A673 (cell line): ENCODE measurements at regions not wholly inside any gene's neighbourhood (a gene's known extent, or its start where the extent isn't known, plus 50 kb on each side); places are given as distances from the start of the nearest gene placed in this dataset.

ENCODE experiments used
- BruUV-seq: library from RNA; stranded (reverse); fragments of 400-500 nt; replicated peaks from 2 replicates; lab custom pipeline; 2021; lab: Mats Ljungman, UMichigan
- CTCF ChIA-PET: fragments of 300-600 bp; sonication (Branson Sonifier 250); formaldehyde crosslinking; loops from one replicate; lab custom pipeline; 2022; ENCODE audit warnings: antibody characterized with exemption; lab: Charles Lee
- POLR2A ChIA-PET: fragments of 300-600 bp; sonication (Branson Sonifier 250); formaldehyde crosslinking; loops from one replicate; lab custom pipeline; 2022; ENCODE audit warnings: antibody characterized with exemption; ENCODE audit not compliant: low non-redundant PET; lab: Charles Lee
- DNase-seq: peaks from one replicate; pipeline ENCODE4 v3.0.0-alpha.2; 2015; ENCODE audit warnings: low spot score
- H3K27ac ChIP-seq: fragments of 200-600 bp; sonication (generic); 2 replicates; pipeline ENCODE4 v1.5.1; 2016; ENCODE audit warnings: mixed run types, low read depth, mild to moderate bottlenecking, mixed read lengths, antibody characterized with exemption, low read length; ENCODE audit not compliant: poor library complexity, severe bottlenecking
- H3K27me3 ChIP-seq: fragments of 200-600 bp; sonication (generic); replicated peaks from 2 replicates; pipeline ENCODE4 v1.6.1; 2017; ENCODE audit warnings: mixed run types, low read depth, mild to moderate bottlenecking, mixed read lengths, antibody characterized with exemption, low read length; ENCODE audit not compliant: insufficient read depth, poor library complexity
- H3K36me3 ChIP-seq: fragments of 200-600 bp; sonication (generic); 2 replicates; pipeline ENCODE4 v1.6.1; 2016; ENCODE audit warnings: mixed run types, mild to moderate bottlenecking, mixed read lengths, antibody characterized with exemption, low read length; ENCODE audit not compliant: insufficient read depth, poor library complexity, severe bottlenecking
- H3K4me1 ChIP-seq: fragments of 200-600 bp; sonication (generic); 2 replicates; pipeline ENCODE4 v1.6.1; 2017; ENCODE audit warnings: mixed run types, mild to moderate bottlenecking, mixed read lengths, antibody characterized with exemption, low read length; ENCODE audit not compliant: insufficient read depth, poor library complexity, severe bottlenecking
- H3K4me3 ChIP-seq: fragments of 200-600 bp; sonication (generic); 2 replicates; pipeline ENCODE4 v1.5.1; 2016; ENCODE audit warnings: low read depth, mixed run types, mild to moderate bottlenecking, mixed read lengths, low read length; ENCODE audit not compliant: poor library complexity, severe bottlenecking
- H3K9me3 ChIP-seq: fragments of 200-600 bp; sonication (generic); 2 replicates; pipeline ENCODE4 v1.6.1; 2016; ENCODE audit warnings: mixed run types, low read depth, mild to moderate bottlenecking, mixed read lengths, antibody characterized with exemption, low read length; ENCODE audit not compliant: poor library complexity, severe bottlenecking
- CTCF ChIP-seq: fragments of 300-800, 200-600 bp; sonication (generic); conservative IDR thresholded peaks from 2 replicates; pipeline ENCODE4 v1.5.1; 2017; ENCODE audit warnings: low read depth, mild to moderate bottlenecking, antibody characterized with exemption, low read length, moderate library complexity, mixed read lengths
- EZH2 ChIP-seq: fragments of 200-600 bp; sonication (generic); IDR thresholded peaks from 2 replicates; pipeline ENCODE4 v1.6.1; 2017; ENCODE audit warnings: borderline replicate concordance, low read depth, mild to moderate bottlenecking, mixed read lengths, antibody characterized with exemption, low read length; ENCODE audit not compliant: poor library complexity, severe bottlenecking
- intact Hi-C: fragments of 100-400 bp; cut with micrococcal nuclease; formaldehyde crosslinking; loops from one replicate; pipeline ENCODE4 v1.10.0; 2022; ENCODE audit not compliant: unreplicated experiment

GRCh38 chr3:54026543-54026942 lies 95.8 kb upstream of the CACNA2D3 start:
- BruUV-seq = no TSS peak
- H3K9me3 ChIP-seq = no peaks in the 10 kb centered on the region
- intact Hi-C loops = no loop called here
- H3K27me3 ChIP-seq = no peaks in the 10 kb centered on the region
- DNase-seq = no peak
- CTCF ChIA-PET = no interaction called here
- POLR2A ChIA-PET = no interaction called here
- no peaks in the 10 kb centered on the region for H3K4me1 ChIP-seq
- H3K36me3 ChIP-seq = no peaks in the 10 kb centered on the region
- no peak overlapping the region for H3K27ac ChIP-seq
- H3K4me3 ChIP-seq = no peak overlapping the region
- no peak for TF ChIP-seq CTCF
- no peak for TF ChIP-seq EZH2

- no peaks in the 10 kb centered on the region for H3K27me3 ChIP-seq
- no peaks in the 10 kb centered on the region for H3K36me3 ChIP-seq
- no peaks in the 10 kb centered on the region for H3K9me3 ChIP-seq
- H3K4me1 ChIP-seq = no peaks in the 10 kb centered on the region
- CTCF ChIA-PET = no interaction called here
- no peak overlapping the region for H3K4me3 ChIP-seq
- H3K27ac ChIP-seq = no peak overlapping the region
- TF ChIP-seq EZH2 (no peak), CTCF (no peak)
- BruUV-seq = no TSS peak
- intact Hi-C loops = no loop called here
- POLR2A ChIA-PET = no interaction called here
- DNase-seq = no peak
These were observed 101.3 kb upstream of the CACNA2D3 start for GRCh38 chr3:54021071-54021470.

DNA sequence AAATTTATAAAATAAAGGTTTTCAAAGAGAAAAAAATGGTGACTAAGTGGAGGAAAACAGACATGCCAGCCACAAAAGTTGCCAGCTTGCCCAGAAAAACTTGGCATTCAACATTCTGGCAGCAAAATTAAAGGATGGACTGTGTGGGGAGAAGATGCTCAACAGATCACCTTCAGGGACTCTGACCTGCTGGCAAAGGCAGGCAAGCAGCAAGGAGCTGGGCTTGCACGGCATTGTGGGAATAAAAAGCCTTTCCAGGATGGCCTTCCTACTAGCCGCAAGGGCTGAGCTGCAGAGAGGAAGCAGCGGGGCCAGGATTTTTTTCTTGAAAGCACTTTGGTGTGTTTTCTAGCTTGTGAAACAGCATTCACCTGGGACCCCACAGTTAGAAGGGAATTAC lies 101.9 kb upstream of the CACNA2D3 start:
- intact Hi-C loops = no loop called here
- Histone ChIP-seq H3K4me3 (no peak overlapping the region), H3K36me3 (no peaks in the 10 kb centered on the region), H3K27ac (no peak overlapping the region), H3K4me1 (no peaks in the 10 kb centered on the region), H3K9me3 (no peaks in the 10 kb centered on the region), H3K27me3 (no peaks in the 10 kb centered on the region)
- no peak for TF ChIP-seq EZH2
- no peak for TF ChIP-seq CTCF
- ChIA-PET CTCF (no interaction called here), POLR2A (no interaction called here)
- no peak for DNase-seq
- BruUV-seq = no TSS peak

DNA sequence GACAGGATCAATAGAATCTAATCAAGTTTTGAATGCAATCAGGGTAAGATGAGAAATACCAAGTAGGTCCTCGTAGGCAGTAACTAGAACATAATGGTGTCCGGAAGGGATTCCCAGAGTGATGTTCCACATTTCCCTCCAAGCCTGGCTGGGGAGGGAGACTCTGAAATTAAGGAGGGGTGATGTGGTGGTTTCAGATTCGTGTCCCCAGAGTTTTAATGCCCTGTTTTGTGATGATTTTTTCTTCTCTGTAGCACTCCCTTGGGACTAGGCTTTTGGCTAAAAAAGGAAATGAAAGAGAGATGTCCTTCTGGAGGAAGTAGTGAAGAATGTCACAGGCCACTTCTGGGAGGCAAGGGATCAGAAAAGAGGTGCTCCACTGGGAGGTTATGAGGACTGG lies 108.3 kb upstream of the CACNA2D3 start:
- peak; percentile 4 for DNase-seq
- TF ChIP-seq CTCF (no peak), EZH2 (no peak)
- no TSS peak for BruUV-seq
- no peak overlapping the region for H3K27ac ChIP-seq
- H3K9me3 ChIP-seq = no peaks in the 10 kb centered on the region
- CTCF ChIA-PET = no interaction called here
- intact Hi-C loops = no loop called here
- POLR2A ChIA-PET = no interaction called here
- no peaks in the 10 kb centered on the region for H3K27me3 ChIP-seq
- no peaks in the 10 kb centered on the region for H3K4me1 ChIP-seq
- no peak overlapping the region for H3K4me3 ChIP-seq
- H3K36me3 ChIP-seq = no peaks in the 10 kb centered on the region
